ENCODE measurements at regions not wholly inside any gene's neighbourhood (a gene's known extent, or its start where the extent isn't known, plus 50 kb on each side); places are given as distances from the start of the nearest gene placed in this dataset.
"Not testable (repeated sequence)": the region's sequence is repeated elsewhere in the genome, so short reads cannot be mapped to it uniquely, and the experiment has no call there.

GRCh38 chr2:87640961-87641563 is 106.8 kb upstream of the PLGLB2 start:
- TF ChIP-seq, protein P1, sequence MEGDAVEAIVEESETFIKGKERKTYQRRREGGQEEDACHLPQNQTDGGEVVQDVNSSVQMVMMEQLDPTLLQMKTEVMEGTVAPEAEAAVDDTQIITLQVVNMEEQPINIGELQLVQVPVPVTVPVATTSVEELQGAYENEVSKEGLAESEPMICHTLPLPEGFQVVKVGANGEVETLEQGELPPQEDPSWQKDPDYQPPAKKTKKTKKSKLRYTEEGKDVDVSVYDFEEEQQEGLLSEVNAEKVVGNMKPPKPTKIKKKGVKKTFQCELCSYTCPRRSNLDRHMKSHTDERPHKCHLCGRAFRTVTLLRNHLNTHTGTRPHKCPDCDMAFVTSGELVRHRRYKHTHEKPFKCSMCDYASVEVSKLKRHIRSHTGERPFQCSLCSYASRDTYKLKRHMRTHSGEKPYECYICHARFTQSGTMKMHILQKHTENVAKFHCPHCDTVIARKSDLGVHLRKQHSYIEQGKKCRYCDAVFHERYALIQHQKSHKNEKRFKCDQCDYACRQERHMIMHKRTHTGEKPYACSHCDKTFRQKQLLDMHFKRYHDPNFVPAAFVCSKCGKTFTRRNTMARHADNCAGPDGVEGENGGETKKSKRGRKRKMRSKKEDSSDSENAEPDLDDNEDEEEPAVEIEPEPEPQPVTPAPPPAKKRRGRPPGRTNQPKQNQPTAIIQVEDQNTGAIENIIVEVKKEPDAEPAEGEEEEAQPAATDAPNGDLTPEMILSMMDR (IDR thresholded peaks at IDR 0.05 in 8 of 11, conservative IDR thresholded peaks at IDR 0.05 in 3 of 11): not testable (repeated sequence)
- TF ChIP-seq POLR2A, POLR2AphosphoS5 (IDR thresholded peaks at IDR 0.05): not testable (repeated sequence)

All from spleen (tissue), 7 donors.